A549 (cell line): ENCODE measurements at regions not wholly inside any gene's neighbourhood (a gene's known extent, or its start where the extent isn't known, plus 50 kb on each side); places are given as distances from the start of the nearest gene placed in this dataset.
A peak's percentile ranks its signal among the peaks of the same experiment; 100 is the strongest.

ENCODE experiments used
- ATAC-seq, 2 experiments: fragments of 200-7000 bp in 1 of 2; fragments of >200 bp in 1 of 2; cut with Nextera tagmentation in 1 of 2; cut with Tn5 transposase in 1 of 2; 3 replicates each; pipeline versions ENCODE4 v1.8.0 to v1.9.1; 2018 to 2020; ENCODE audit warnings: mild to moderate bottlenecking in 1 of 2, moderate library complexity in 1 of 2
- CTCF ChIA-PET: fragments of 300-600 bp; sonication (Branson Sonifier 250); formaldehyde crosslinking; extraction: SDS; loops from one replicate; lab custom pipeline; 2021; ENCODE audit warnings: antibody characterized with exemption, inconsistent platforms; lab: Yijun Ruan, JAX
- POLR2A ChIA-PET: fragments of 350-600 bp; formaldehyde crosslinking; extraction: SDS; loops from one replicate; lab custom pipeline; 2021; ENCODE audit warnings: antibody characterized with exemption, inconsistent platforms; lab: Yijun Ruan, JAX
- DNase-seq, 2 experiments: peaks; one replicate each; pipeline versions ENCODE4 v3.0.0 to v3.0.0-alpha.2; 2011 to 2016; ENCODE audit warnings: low read depth in 1 of 2, low spot score in 1 of 2
- FAIRE-seq: peaks from 2 replicates; lab custom pipeline; 2011; peaks lifted over from hg19 to GRCh38; lab: Jason Lieb, UNC
- H3K27ac ChIP-seq, 2 experiments: fragments of >200 bp; sonication (Bioruptor Twin); formaldehyde crosslinking; 3 replicates each; pipeline ENCODE4 v1.5.1; 2016 to 2017
- H3K4me1 ChIP-seq: fragments of >200 bp; sonication (Bioruptor Twin); formaldehyde crosslinking; 3 replicates; pipeline ENCODE4 v1.6.1; 2016
- H3K4me2 ChIP-seq: fragments of >200 bp; sonication (Bioruptor Twin); formaldehyde crosslinking; 3 replicates; pipeline ENCODE4 v1.6.1; 2016
- H3K4me3 ChIP-seq: fragments of >200 bp; sonication (Bioruptor Twin); formaldehyde crosslinking; 3 replicates; pipeline ENCODE4 v1.5.1; 2016
- H3K9me3 ChIP-seq: fragments of >200 bp; sonication (Bioruptor Twin); formaldehyde crosslinking; 3 replicates; pipeline ENCODE4 v1.6.1; 2016
- CBX2 ChIP-seq: fragments of 200-600 bp; sonication (generic); IDR thresholded peaks from 2 replicates; pipeline ENCODE4 v1.6.1; 2016; ENCODE audit warnings: low read depth, mild to moderate bottlenecking, borderline replicate concordance
- CBX8 ChIP-seq: fragments of 200-600 bp; sonication (generic); IDR thresholded peaks from 2 replicates; pipeline ENCODE4 v1.6.1; 2016
- CEBPB ChIP-seq, 2 experiments: fragments of >200 bp in 1 of 2; sonication (Bioruptor Twin) in 1 of 2; formaldehyde crosslinking in 1 of 2; IDR thresholded peaks; 2 replicates each; pipeline ENCODE4 v1.6.1; 2012 to 2016
- CHD2 ChIP-seq: fragments of 150-350 bp; IDR thresholded peaks from 2 replicates; pipeline ENCODE4 v1.6.1; 2014; ENCODE audit warnings: low read length; ENCODE audit not compliant: partially characterized antibody
- CHD4 ChIP-seq: fragments of 200-600 bp; sonication (generic); IDR thresholded peaks from 2 replicates; pipeline ENCODE4 v1.6.1; 2016; ENCODE audit warnings: antibody characterized with exemption, mild to moderate bottlenecking, borderline replicate concordance
- E2F6 ChIP-seq: IDR thresholded peaks from 2 replicates; pipeline ENCODE4 v1.6.1; 2012; ENCODE audit warnings: low read depth, borderline replicate concordance
- EHF ChIP-seq: fragments of 250-450 bp; sonication (Bioruptor Pico); IDR thresholded peaks from 2 replicates; pipeline ENCODE4 v1.5.0; 2020; ENCODE audit warnings: mild to moderate bottlenecking
- FOSB ChIP-seq: fragments of 250-450 bp; sonication (Bioruptor Pico); IDR thresholded peaks from 2 replicates; pipeline ENCODE4 v1.5.0; 2020; ENCODE audit warnings: mild to moderate bottlenecking, moderate library complexity
- FOSL2 ChIP-seq, 2 experiments: fragments of 450-650 bp in 1 of 2; fragments of >200 bp in 1 of 2; sonication (Bioruptor Twin) in 1 of 2; formaldehyde crosslinking; IDR thresholded peaks; 2 replicates each; pipeline versions ENCODE4 v1.5.0 to v1.6.1; 2016 to 2020; ENCODE audit warnings: mild to moderate bottlenecking in 1 of 2, moderate library complexity in 1 of 2
- HES2 ChIP-seq: fragments of >200 bp; sonication (Bioruptor Twin); formaldehyde crosslinking; IDR thresholded peaks from 2 replicates; pipeline ENCODE4 v1.6.1; 2016
- HOXA7 ChIP-seq: fragments of 250-450 bp; sonication (Bioruptor Pico); IDR thresholded peaks from 2 replicates; pipeline ENCODE4 v1.5.0; 2020; ENCODE audit warnings: mild to moderate bottlenecking, moderate library complexity
- HOXB5 ChIP-seq: fragments of 250-450 bp; sonication (Bioruptor Pico); IDR thresholded peaks from 2 replicates; pipeline ENCODE4 v1.5.0; 2020; ENCODE audit warnings: mild to moderate bottlenecking, moderate library complexity
- JUN ChIP-seq, 2 experiments: fragments of >200 bp; sonication (Bioruptor Twin); formaldehyde crosslinking; IDR thresholded peaks; 2 replicates in 1 of 2; 3 replicates in 1 of 2; pipeline ENCODE4 v1.6.1; 2016 to 2017
- MAZ ChIP-seq: fragments of 150-350 bp; IDR thresholded peaks from 2 replicates; pipeline ENCODE4 v1.6.1; 2014; ENCODE audit warnings: antibody characterized with exemption, low read depth, low read length, borderline replicate concordance
- NR3C1 ChIP-seq: fragments of >200 bp; sonication (Bioruptor Twin); formaldehyde crosslinking; IDR thresholded peaks from 3 replicates; pipeline ENCODE4 v1.6.1; 2017
- RAD21 ChIP-seq, 2 experiments: fragments of >200 bp in 1 of 2; sonication (Bioruptor Twin) in 1 of 2; formaldehyde crosslinking in 1 of 2; IDR thresholded peaks in 1 of 2; conservative IDR thresholded peaks in 1 of 2; 2 replicates in 1 of 2; 3 replicates in 1 of 2; pipeline ENCODE4 v1.6.1; 2012 to 2018; ENCODE audit warnings: inconsistent platforms in 1 of 2
- RFX5 ChIP-seq: fragments of 450-650 bp; IDR thresholded peaks from 2 replicates; pipeline ENCODE4 v1.7.1; 2014; ENCODE audit warnings: antibody characterized with exemption, mild to moderate bottlenecking, moderate library complexity
- TFCP2L1 ChIP-seq: fragments of 250-450 bp; sonication (Bioruptor Pico); IDR thresholded peaks from 2 replicates; pipeline ENCODE4 v1.5.0; 2021; ENCODE audit warnings: mild to moderate bottlenecking
- ZC3H11A ChIP-seq: fragments of 450-650 bp; IDR thresholded peaks from 2 replicates; pipeline ENCODE4 v1.6.1; 2014; ENCODE audit warnings: antibody characterized with exemption, mild to moderate bottlenecking
- ZNF302 ChIP-seq: fragments of 250-450 bp; sonication (Bioruptor Pico); IDR thresholded peaks from 2 replicates; pipeline ENCODE4 v1.9.0; 2021; ENCODE audit warnings: inconsistent platforms, mild to moderate bottlenecking, moderate library complexity
- ZSCAN20 ChIP-seq: fragments of 250-450 bp; sonication (Bioruptor Pico); IDR thresholded peaks from 2 replicates; pipeline ENCODE4 v1.8.0; 2022; ENCODE audit warnings: mild to moderate bottlenecking, moderate library complexity
- WGBS: methylation state at CpG from one replicate; pipeline ENCODE4 v1.1.6; 2017; ENCODE audit errors: missing lambda C conversion rate; 5-methylcytosine and 5-hydroxymethylcytosine counted together
- TF ChIP-seq, protein P1 (sequence below): fragments of 450-650 bp; IDR thresholded peaks from 2 replicates; pipeline ENCODE4 v1.6.1; 2014; ENCODE audit warnings: antibody characterized with exemption
- TF ChIP-seq, protein P2 (sequence below): IDR thresholded peaks from 2 replicates; pipeline ENCODE4 v1.6.1; 2012
- TF ChIP-seq, protein P3 (sequence below): fragments of 200-600 bp; sonication (generic); IDR thresholded peaks from 2 replicates; pipeline ENCODE4 v1.6.1; 2016; ENCODE audit warnings: antibody characterized with exemption, mild to moderate bottlenecking, moderate library complexity
- TF ChIP-seq, protein P4 (sequence below): IDR thresholded peaks from 2 replicates; pipeline ENCODE4 v1.6.1; 2012

- Histone ChIP-seq H3K9me3 (no peaks in the 10 kb centered on the region), H3K4me1 (peaks cover 14% of the 10 kb centered on the region), H3K4me3 (peak overlapping the region; percentile 7; the same call in 1 of the 3 replicates), H3K4me2 (peak overlapping the region; percentile 67), H3K27ac (peak overlapping the region in 1 of 2 experiments; percentile 17; a peak in 2 of 6 replicates)
- POLR2A ChIA-PET: interaction anchor here (0.7 kb wide), 1 partner anchor 248 kb away, joined by 3 read pairs; no protein-coding TSS in a partner anchor
- ATAC-seq (peak; percentile 40 to 49; a peak in 3 of 6 replicates), DNase-seq (peak in 1 of 2 experiments; percentile 16), FAIRE-seq (no peak)
- no peak for TF ChIP-seq ZNF302 (CRISPR knock-in tag)
- no peak for TF ChIP-seq ZC3H11A
- TF ChIP-seq, protein P1, sequence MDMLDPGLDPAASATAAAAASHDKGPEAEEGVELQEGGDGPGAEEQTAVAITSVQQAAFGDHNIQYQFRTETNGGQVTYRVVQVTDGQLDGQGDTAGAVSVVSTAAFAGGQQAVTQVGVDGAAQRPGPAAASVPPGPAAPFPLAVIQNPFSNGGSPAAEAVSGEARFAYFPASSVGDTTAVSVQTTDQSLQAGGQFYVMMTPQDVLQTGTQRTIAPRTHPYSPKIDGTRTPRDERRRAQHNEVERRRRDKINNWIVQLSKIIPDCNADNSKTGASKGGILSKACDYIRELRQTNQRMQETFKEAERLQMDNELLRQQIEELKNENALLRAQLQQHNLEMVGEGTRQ: no peak
- TF ChIP-seq CEBPB (IDR thresholded peaks at IDR 0.05): no peak
- TF ChIP-seq ZSCAN20 (CRISPR knock-in tag): no peak
- TF ChIP-seq TFCP2L1 (CRISPR knock-in tag): no peak
- TF ChIP-seq MAZ: no peak
- no peak for TF ChIP-seq NR3C1
- TF ChIP-seq HOXB5 (CRISPR knock-in tag): no peak
- no peak for TF ChIP-seq RFX5
- no peak for TF ChIP-seq EHF (CRISPR knock-in tag)
- no peak for TF ChIP-seq CBX2
- TF ChIP-seq, protein P2, sequence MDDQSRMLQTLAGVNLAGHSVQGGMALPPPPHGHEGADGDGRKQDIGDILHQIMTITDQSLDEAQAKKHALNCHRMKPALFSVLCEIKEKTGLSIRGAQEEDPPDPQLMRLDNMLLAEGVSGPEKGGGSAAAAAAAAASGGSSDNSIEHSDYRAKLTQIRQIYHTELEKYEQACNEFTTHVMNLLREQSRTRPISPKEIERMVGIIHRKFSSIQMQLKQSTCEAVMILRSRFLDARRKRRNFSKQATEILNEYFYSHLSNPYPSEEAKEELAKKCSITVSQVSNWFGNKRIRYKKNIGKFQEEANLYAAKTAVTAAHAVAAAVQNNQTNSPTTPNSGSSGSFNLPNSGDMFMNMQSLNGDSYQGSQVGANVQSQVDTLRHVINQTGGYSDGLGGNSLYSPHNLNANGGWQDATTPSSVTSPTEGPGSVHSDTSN: no peak
- TF ChIP-seq CBX8: no peak
- TF ChIP-seq, protein P3, sequence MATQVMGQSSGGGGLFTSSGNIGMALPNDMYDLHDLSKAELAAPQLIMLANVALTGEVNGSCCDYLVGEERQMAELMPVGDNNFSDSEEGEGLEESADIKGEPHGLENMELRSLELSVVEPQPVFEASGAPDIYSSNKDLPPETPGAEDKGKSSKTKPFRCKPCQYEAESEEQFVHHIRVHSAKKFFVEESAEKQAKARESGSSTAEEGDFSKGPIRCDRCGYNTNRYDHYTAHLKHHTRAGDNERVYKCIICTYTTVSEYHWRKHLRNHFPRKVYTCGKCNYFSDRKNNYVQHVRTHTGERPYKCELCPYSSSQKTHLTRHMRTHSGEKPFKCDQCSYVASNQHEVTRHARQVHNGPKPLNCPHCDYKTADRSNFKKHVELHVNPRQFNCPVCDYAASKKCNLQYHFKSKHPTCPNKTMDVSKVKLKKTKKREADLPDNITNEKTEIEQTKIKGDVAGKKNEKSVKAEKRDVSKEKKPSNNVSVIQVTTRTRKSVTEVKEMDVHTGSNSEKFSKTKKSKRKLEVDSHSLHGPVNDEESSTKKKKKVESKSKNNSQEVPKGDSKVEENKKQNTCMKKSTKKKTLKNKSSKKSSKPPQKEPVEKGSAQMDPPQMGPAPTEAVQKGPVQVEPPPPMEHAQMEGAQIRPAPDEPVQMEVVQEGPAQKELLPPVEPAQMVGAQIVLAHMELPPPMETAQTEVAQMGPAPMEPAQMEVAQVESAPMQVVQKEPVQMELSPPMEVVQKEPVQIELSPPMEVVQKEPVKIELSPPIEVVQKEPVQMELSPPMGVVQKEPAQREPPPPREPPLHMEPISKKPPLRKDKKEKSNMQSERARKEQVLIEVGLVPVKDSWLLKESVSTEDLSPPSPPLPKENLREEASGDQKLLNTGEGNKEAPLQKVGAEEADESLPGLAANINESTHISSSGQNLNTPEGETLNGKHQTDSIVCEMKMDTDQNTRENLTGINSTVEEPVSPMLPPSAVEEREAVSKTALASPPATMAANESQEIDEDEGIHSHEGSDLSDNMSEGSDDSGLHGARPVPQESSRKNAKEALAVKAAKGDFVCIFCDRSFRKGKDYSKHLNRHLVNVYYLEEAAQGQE: no peak
- TF ChIP-seq E2F6: no peak
- WGBS: 23% methylated on average over 5 of the region's 5 CpGs
- CTCF ChIA-PET: interaction anchor here (0.6 to 4.0 kb wide), 69 partner anchors 8 to 1891 kb away, joined by 3 to 40 read pairs (median 4); no protein-coding TSS in a partner anchor
Measured at GRCh38 chr12:46124132-46124847, 133.9 kb upstream of the SCAF11 start.

DNA sequence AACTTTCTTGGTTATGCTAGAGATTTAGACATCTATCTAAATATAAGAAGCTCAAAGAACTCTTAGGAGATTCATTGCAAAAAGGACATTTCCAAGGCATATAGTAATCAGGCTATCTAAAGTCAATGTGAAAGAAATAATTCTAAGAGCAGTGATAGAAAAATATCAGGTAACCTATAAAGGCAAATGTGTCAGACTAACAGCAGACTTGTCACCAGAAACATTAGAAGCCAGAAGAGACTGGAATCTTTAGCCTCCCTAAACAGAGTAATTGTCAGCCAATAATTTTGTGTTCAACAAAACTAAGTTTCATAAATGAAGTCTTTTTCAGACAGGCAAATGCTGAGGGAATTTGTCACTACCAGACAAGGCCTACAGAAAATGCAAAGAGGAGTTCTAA is 122.0 kb upstream of the SCAF11 start:
- Histone ChIP-seq H3K4me2 (no peak overlapping the region), H3K27ac (no peak overlapping the region), H3K4me1 (no peaks in the 10 kb centered on the region), H3K9me3 (peaks cover 9% of the 10 kb centered on the region; the same call in 1 of the 3 replicates), H3K4me3 (no peak overlapping the region)
- DNase-seq (no peak), FAIRE-seq (no peak), ATAC-seq (no peak)
- POLR2A ChIA-PET: no interaction called here
- CTCF ChIA-PET: interaction anchor here (1.3 to 1.4 kb wide), 3 partner anchors 11 to 40 kb away, joined by 3 to 8 read pairs (median 5); no protein-coding TSS in a partner anchor
- no peak for TF ChIP-seq FOSL2 (IDR thresholded peaks at IDR 0.05)
- no peak for TF ChIP-seq FOSL2 (CRISPR knock-in tag; IDR thresholded peaks at IDR 0.05)
- no peak for TF ChIP-seq HOXA7
- no peak for TF ChIP-seq RAD21 (conservative IDR thresholded peaks at IDR 0.05 in 1 of 2, IDR thresholded peaks at IDR 0.05 in 1 of 2)
- no peak for TF ChIP-seq HES2
- TF ChIP-seq CHD4: no peak
- TF ChIP-seq MAZ: no peak
- no peak for TF ChIP-seq JUN (IDR thresholded peaks at IDR 0.05)
- TF ChIP-seq, protein P1: no peak
- no peak for TF ChIP-seq FOSB (CRISPR knock-in tag)
- TF ChIP-seq CHD2: no peak
- TF ChIP-seq, protein P4, sequence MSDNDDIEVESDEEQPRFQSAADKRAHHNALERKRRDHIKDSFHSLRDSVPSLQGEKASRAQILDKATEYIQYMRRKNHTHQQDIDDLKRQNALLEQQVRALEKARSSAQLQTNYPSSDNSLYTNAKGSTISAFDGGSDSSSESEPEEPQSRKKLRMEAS: no peak
- no peak for TF ChIP-seq CBX8
